Body of pancreas (tissue), 4 donors: ENCODE measurements at regions not wholly inside any gene's neighbourhood (a gene's known extent, or its start where the extent isn't known, plus 50 kb on each side); places are given as distances from the start of the nearest gene placed in this dataset.

Source experiments
- ATAC-seq: fragments of 150-250 bp; one replicate; pipeline ENCODE4 v1.9.1; 2016
- DNase-seq, 4 donors: peaks; one replicate each; pipeline ENCODE4 v3.0.0-alpha.2; 2019
- H3K27ac ChIP-seq, 4 donors: fragments of 200-600 bp; sonication (generic); 1 replicate in 3 of 4; 2 replicates in 1 of 4; pipeline versions ENCODE4 v1.5.1 to v1.6.1; 2016 to 2019; ENCODE audit warnings: mild to moderate bottlenecking in 1 of 4, mixed read lengths in 1 of 4, moderate library complexity in 1 of 4
- H3K27me3 ChIP-seq, 2 donors: fragments of 200-600 bp; sonication (generic); one replicate each; pipeline ENCODE4 v1.6.0; 2016; ENCODE audit warnings: mild to moderate bottlenecking in 1 of 2
- H3K36me3 ChIP-seq, 2 donors: fragments of 200-600 bp; sonication (generic); replicated peaks in 1 of 2; 2 replicates each; pipeline ENCODE4 v1.5.1; 2016; ENCODE audit warnings: low read depth in 2 of 2; ENCODE audit not compliant: insufficient read depth in 1 of 2
- H3K4me1 ChIP-seq: fragments of 200-600 bp; sonication (generic); one replicate; pipeline ENCODE4 v1.6.0; 2016
- H3K4me3 ChIP-seq, 2 donors: fragments of 200-600 bp; sonication (generic); 1 replicate in 1 of 2; 2 replicates in 1 of 2; pipeline ENCODE4 v1.5.1; 2016 to 2019
- H3K9me3 ChIP-seq, 3 donors: fragments of 200-600 bp; sonication (generic); 1 replicate in 2 of 3; 2 replicates in 1 of 3; pipeline ENCODE4 v1.5.1; 2016
- POLR2A ChIP-seq, 3 donors: fragments of 450-650 bp; IDR thresholded peaks; one replicate each; pipeline ENCODE4 v1.6.1; 2016; ENCODE audit warnings: antibody characterized with exemption in 3 of 3, mild to moderate bottlenecking in 2 of 3
- WGBS, 2 donors: methylation state at CpG; one replicate each; pipeline ENCODE4 v1.1.5; 2017; 5-methylcytosine and 5-hydroxymethylcytosine counted together
- intact Hi-C: fragments of 100-400 bp; cut with DNase I; formaldehyde crosslinking; loops from one replicate; pipeline ENCODE4 v1.15.1; 2023
- TF ChIP-seq, protein P1 (sequence below), 7 experiments: fragments of 450-650 bp in 4 of 7; fragments of 200-600 bp in 3 of 7; sonication (generic) in 3 of 7; IDR thresholded peaks; one replicate each; pipeline ENCODE4 v1.5.1; 2016 to 2019; ENCODE audit warnings: antibody characterized with exemption in 7 of 7

GRCh38 chr13:112236539-112237197 is 139.5 kb upstream of the SPACA7 start:
- H3K36me3 ChIP-seq, result no peaks in the 10 kb centered on the region
- 64 to 69% methylated on average over 11 of the region's 11 CpGs for WGBS, 2 donors
- intact Hi-C loops, result no loop called here
- DNase-seq (no peak), ATAC-seq (no peak)
- H3K9me3 ChIP-seq, result no peaks in the 10 kb centered on the region
- TF ChIP-seq POLR2A (IDR thresholded peaks at IDR 0.05), result no peak
- TF ChIP-seq, protein P1, sequence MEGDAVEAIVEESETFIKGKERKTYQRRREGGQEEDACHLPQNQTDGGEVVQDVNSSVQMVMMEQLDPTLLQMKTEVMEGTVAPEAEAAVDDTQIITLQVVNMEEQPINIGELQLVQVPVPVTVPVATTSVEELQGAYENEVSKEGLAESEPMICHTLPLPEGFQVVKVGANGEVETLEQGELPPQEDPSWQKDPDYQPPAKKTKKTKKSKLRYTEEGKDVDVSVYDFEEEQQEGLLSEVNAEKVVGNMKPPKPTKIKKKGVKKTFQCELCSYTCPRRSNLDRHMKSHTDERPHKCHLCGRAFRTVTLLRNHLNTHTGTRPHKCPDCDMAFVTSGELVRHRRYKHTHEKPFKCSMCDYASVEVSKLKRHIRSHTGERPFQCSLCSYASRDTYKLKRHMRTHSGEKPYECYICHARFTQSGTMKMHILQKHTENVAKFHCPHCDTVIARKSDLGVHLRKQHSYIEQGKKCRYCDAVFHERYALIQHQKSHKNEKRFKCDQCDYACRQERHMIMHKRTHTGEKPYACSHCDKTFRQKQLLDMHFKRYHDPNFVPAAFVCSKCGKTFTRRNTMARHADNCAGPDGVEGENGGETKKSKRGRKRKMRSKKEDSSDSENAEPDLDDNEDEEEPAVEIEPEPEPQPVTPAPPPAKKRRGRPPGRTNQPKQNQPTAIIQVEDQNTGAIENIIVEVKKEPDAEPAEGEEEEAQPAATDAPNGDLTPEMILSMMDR (IDR thresholded peaks at IDR 0.05), result no peak
- H3K27me3 ChIP-seq, result no peaks in the 10 kb centered on the region
- no peaks in the 10 kb centered on the region for H3K4me1 ChIP-seq
- H3K4me3 ChIP-seq, result no peak overlapping the region
- H3K27ac ChIP-seq, result no peak overlapping the region

DNA sequence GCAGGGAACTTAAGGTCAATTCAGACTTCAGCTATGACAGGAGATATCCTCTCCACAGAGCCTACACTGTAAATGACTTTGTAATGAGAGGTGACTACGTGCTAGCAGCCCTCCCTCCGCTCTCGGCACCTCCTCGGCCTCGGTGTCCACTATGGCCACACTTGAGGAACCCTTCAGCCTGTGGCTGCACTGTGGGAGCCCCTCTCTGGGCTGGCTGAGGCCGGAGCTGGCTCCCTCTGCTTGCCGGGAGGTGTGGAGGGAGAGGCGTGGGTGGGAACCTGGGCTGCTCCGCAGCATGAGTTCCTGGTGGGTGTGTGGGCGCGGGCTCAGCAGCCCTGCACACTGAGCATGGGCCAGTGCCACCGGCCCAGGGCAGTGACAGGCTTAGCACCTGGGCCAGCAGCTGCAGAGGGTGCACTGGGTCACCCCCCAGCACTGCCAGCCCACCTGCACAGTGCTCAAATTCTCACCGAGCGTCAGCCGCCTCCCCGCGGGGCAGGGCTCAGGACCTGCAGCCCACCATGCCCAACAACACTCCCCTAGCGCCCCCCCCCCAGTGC is 137.6 kb upstream of the SPACA7 start:
- intact Hi-C loops, result no loop called here
- H3K4me3 ChIP-seq, result no peak overlapping the region
- no peaks in the 10 kb centered on the region for H3K4me1 ChIP-seq
- DNase-seq (no peak), ATAC-seq (no peak)
- no peaks in the 10 kb centered on the region for H3K27me3 ChIP-seq
- H3K27ac ChIP-seq, result no peak overlapping the region
- 83 to 95% methylated on average over 7 to 17 of the region's 18 CpGs for WGBS, 2 donors
- TF ChIP-seq POLR2A (IDR thresholded peaks at IDR 0.05), result no peak
- TF ChIP-seq, protein P1 (IDR thresholded peaks at IDR 0.05), result no peak
- no peaks in the 10 kb centered on the region for H3K36me3 ChIP-seq
- H3K9me3 ChIP-seq, result no peaks in the 10 kb centered on the region

GRCh38 chr13:112240076-112240475 is 136.1 kb upstream of the SPACA7 start:
- Histone ChIP-seq H3K27ac (no peak overlapping the region), H3K36me3 (no peaks in the 10 kb centered on the region), H3K9me3 (no peaks in the 10 kb centered on the region), H3K4me1 (no peaks in the 10 kb centered on the region), H3K27me3 (no peaks in the 10 kb centered on the region), H3K4me3 (no peak overlapping the region)
- intact Hi-C loops, result no loop called here
- DNase-seq (no peak), ATAC-seq (no peak)
- no peak for TF ChIP-seq POLR2A (IDR thresholded peaks at IDR 0.05)
- TF ChIP-seq, protein P1 (IDR thresholded peaks at IDR 0.05), result no peak
- WGBS, 2 donors, result 59 to 71% methylated on average over 6 of the region's 6 CpGs

DNA sequence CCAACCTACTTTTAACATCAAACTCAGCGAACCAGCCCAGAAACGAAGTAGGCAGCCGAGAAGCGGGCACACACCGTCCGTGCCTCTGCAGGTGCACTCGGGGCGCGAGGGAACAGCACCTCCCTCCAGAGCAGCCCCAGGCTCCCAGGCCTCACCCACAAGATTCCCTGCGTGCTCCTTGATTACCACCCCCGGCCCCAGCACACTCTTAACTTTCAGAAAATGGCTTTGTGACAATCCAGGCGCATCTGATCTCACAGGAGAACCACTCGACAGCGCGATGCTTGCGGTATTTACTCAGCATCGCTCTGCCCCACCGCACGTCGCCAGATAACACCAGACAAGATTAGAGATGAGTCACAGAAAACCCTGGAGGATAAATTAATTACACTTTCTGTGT is 134.9 kb upstream of the SPACA7 start:
- WGBS, 2 donors, result 59 to 61% methylated on average over 20 of the region's 20 CpGs
- no peak for DNase-seq
- ATAC-seq, result no peak
- no peak overlapping the region for H3K27ac ChIP-seq
- no peaks in the 10 kb centered on the region for H3K27me3 ChIP-seq
- H3K4me3 ChIP-seq, result no peak overlapping the region
- no peaks in the 10 kb centered on the region for H3K4me1 ChIP-seq
- H3K9me3 ChIP-seq, result no peaks in the 10 kb centered on the region
- intact Hi-C loops, result no loop called here
- no peaks in the 10 kb centered on the region for H3K36me3 ChIP-seq
- TF ChIP-seq, protein P1 (IDR thresholded peaks at IDR 0.05), result no peak
- no peak for TF ChIP-seq POLR2A (IDR thresholded peaks at IDR 0.05)

DNA sequence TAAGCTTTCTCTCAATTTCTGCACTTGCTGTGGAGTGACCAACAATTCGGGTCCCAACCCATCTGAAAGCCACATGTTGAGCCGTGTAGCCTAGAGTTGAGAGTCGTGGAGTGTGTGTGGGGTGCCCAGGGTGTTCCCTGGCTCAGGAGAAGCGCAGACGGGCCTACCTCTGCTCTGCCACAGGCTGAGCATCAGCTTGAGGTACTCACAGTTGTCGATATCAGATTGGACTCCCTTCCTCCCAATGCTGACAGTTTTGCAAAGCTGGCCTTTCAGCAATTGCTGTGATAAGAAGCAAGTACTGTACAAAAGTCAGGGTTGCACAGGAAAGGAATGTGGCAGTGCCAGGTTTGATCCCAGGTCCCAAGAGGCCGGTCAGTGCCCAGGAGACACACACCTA is 133.4 kb upstream of the SPACA7 start:
- ATAC-seq (no peak), DNase-seq (no peak)
- H3K27me3 ChIP-seq, result no peaks in the 10 kb centered on the region
- H3K27ac ChIP-seq, result no peak overlapping the region
- H3K4me1 ChIP-seq, result no peaks in the 10 kb centered on the region
- whole genome bisulfite sequencing, 2 donors, result 25 to 33% methylated on average over 7 of the region's 7 CpGs
- no peak for TF ChIP-seq POLR2A (IDR thresholded peaks at IDR 0.05)
- TF ChIP-seq, protein P1 (IDR thresholded peaks at IDR 0.05), result no peak
- H3K9me3 ChIP-seq, result no peaks in the 10 kb centered on the region
- no peak overlapping the region for H3K4me3 ChIP-seq
- intact Hi-C loops, result no loop called here
- no peaks in the 10 kb centered on the region for H3K36me3 ChIP-seq
